GM12878 (cell line): ENCODE measurements at regions not wholly inside any gene's neighbourhood (a gene's known extent, or its start where the extent isn't known, plus 50 kb on each side); places are given as distances from the start of the nearest gene placed in this dataset.

Experiments used
- BHLHE40 ChIP-seq, 2 experiments: fragments of 450-650 bp in 1 of 2; IDR thresholded peaks; 2 replicates each; pipeline ENCODE4 v1.6.1; 2011 to 2017; ENCODE audit warnings: low read depth in 2 of 2, borderline replicate concordance in 1 of 2, improper control_type of control experiment in 1 of 2, low read length in 1 of 2, mild to moderate bottlenecking in 1 of 2
- CREB1 ChIP-seq: IDR thresholded peaks from 2 replicates; pipeline ENCODE4 v1.6.1; 2012; ENCODE audit warnings: low read depth, mild to moderate bottlenecking, inconsistent platforms
- E2F4 ChIP-seq: IDR thresholded peaks from 2 replicates; pipeline ENCODE4 v1.6.1; 2012; ENCODE audit warnings: low read depth, low read length, improper control_type of control experiment
- ETV6 ChIP-seq, 2 experiments: fragments of 450-650 bp in 1 of 2; IDR thresholded peaks in 1 of 2; conservative IDR thresholded peaks in 1 of 2; 2 replicates each; pipeline ENCODE4 v1.6.1; 2014; ENCODE audit warnings: antibody characterized with exemption in 1 of 2, borderline replicate concordance in 1 of 2, low read depth in 1 of 2, mild to moderate bottlenecking in 1 of 2, moderate library complexity in 1 of 2
- KDM1A ChIP-seq: fragments of 200-600 bp; sonication (generic); IDR thresholded peaks from 2 replicates; pipeline ENCODE4 v1.6.1; 2016; ENCODE audit warnings: borderline replicate concordance
- KLF5 ChIP-seq: fragments of 450-650 bp; IDR thresholded peaks from 2 replicates; pipeline ENCODE4 v1.6.1; 2014; ENCODE audit warnings: mild to moderate bottlenecking; ENCODE audit not compliant: partially characterized antibody
- MYB ChIP-seq: fragments of 150-350 bp; IDR thresholded peaks from 2 replicates; pipeline ENCODE4 v1.6.1; 2014; ENCODE audit warnings: mild to moderate bottlenecking, low read depth, low read length, borderline replicate concordance
- REST ChIP-seq: IDR thresholded peaks from 2 replicates; pipeline ENCODE4 v1.6.1; 2012; ENCODE audit warnings: mild to moderate bottlenecking, low read depth, low read length
- SMAD1 ChIP-seq: fragments of 450-650 bp; IDR thresholded peaks from 2 replicates; pipeline ENCODE4 v1.6.1; 2018; ENCODE audit warnings: mild to moderate bottlenecking, low read depth; ENCODE audit not compliant: partially characterized antibody
- STAT1 ChIP-seq: fragments of 450-650 bp; conservative IDR thresholded peaks from 2 replicates; pipeline ENCODE4 v1.6.1; 2014; ENCODE audit warnings: antibody characterized with exemption, mild to moderate bottlenecking

GRCh38 chr6:4319981-4320683, 184.8 kb upstream of the ECI2 start (continued):
- TF ChIP-seq E2F4 (no peak), STAT1 (no peak), SMAD1 (no peak), ETV6 (conservative IDR thresholded peaks at IDR 0.05 in 1 of 2, IDR thresholded peaks at IDR 0.05 in 1 of 2; ENCODE audit: borderline replicate concordance in 1 of 2, low read depth in 1 of 2) (no peak), MYB (no peak), BHLHE40 (IDR thresholded peaks at IDR 0.05; ENCODE audit: borderline replicate concordance in 1 of 2, low read depth in 2 of 2, low read length in 1 of 2) (no peak), REST (no peak), KDM1A (no peak), CREB1 (no peak), KLF5 (no peak)
